ENCODE measurements at regions not wholly inside any gene's neighbourhood (a gene's known extent, or its start where the extent isn't known, plus 50 kb on each side); places are given as distances from the start of the nearest gene placed in this dataset.
"Not testable (repeated sequence)": the region's sequence is repeated elsewhere in the genome, so short reads cannot be mapped to it uniquely, and the experiment has no call there.

DNA sequence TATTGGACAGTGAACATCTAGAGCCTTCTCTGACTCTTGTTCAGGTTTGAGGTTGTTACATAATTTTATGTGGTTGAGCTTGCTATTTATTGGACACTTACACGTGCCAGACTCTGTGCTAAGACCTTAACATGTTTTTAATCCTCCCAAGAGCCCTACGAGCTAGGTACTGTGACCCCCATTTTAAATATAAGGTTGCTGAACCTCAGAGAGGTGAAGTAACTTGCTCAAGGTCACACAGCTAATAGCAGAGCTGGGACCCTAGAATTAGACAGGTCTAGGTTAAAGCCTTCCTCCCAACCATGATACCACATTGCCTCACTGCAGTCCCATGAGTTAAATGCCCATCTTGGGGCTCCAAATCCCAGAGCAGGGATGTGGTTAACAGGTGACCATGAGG is 135.7 kb upstream of the PITX1 start:
- no peaks in the 10 kb centered on the region for H3K9me3 ChIP-seq
- H3K27ac ChIP-seq: no peak overlapping the region
- 48% methylated on average over 2 of the region's 2 CpGs for WGBS
- H3K36me3 ChIP-seq: no peaks in the 10 kb centered on the region
- DNase-seq (ENCODE audit: low spot score in 2 of 2): no peak
- peaks cover 34% of the 10 kb centered on the region for H3K27me3 ChIP-seq
- H3K4me1 ChIP-seq: no peaks in the 10 kb centered on the region
- TF ChIP-seq POLR2AphosphoS5 (IDR thresholded peaks at IDR 0.05) (no peak), EP300 (IDR thresholded peaks at IDR 0.05) (no peak), POLR2A (IDR thresholded peaks at IDR 0.05) (no peak)
- TF ChIP-seq, protein P1, sequence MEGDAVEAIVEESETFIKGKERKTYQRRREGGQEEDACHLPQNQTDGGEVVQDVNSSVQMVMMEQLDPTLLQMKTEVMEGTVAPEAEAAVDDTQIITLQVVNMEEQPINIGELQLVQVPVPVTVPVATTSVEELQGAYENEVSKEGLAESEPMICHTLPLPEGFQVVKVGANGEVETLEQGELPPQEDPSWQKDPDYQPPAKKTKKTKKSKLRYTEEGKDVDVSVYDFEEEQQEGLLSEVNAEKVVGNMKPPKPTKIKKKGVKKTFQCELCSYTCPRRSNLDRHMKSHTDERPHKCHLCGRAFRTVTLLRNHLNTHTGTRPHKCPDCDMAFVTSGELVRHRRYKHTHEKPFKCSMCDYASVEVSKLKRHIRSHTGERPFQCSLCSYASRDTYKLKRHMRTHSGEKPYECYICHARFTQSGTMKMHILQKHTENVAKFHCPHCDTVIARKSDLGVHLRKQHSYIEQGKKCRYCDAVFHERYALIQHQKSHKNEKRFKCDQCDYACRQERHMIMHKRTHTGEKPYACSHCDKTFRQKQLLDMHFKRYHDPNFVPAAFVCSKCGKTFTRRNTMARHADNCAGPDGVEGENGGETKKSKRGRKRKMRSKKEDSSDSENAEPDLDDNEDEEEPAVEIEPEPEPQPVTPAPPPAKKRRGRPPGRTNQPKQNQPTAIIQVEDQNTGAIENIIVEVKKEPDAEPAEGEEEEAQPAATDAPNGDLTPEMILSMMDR (IDR thresholded peaks at IDR 0.05): no peak
- H3K4me3 ChIP-seq: no peak overlapping the region

DNA sequence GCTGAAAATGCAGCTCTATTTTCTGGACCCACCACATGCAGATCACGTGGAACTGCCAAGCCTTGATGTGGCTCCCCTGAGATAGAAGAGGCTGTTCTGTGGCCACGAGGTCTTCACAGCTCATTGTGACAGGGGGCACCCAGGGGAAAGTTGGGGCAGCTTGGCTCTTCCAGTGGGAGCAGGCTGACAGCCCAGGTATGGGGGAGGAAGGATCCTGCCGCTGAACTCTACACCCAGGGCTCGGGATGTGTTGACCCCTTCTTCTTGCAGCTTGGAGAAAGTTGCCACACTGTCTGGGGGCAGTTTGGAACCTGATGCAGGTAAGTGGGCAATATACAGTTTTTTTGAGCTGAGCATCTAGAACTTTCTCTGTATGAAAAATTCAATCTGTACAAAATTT is 133.6 kb upstream of the PITX1 start:
- no peaks in the 10 kb centered on the region for H3K9me3 ChIP-seq
- no peak overlapping the region for H3K27ac ChIP-seq
- H3K4me1 ChIP-seq: no peaks in the 10 kb centered on the region
- H3K27me3 ChIP-seq: peaks cover 36% of the 10 kb centered on the region
- WGBS: 64% methylated on average over 4 of the region's 4 CpGs
- H3K4me3 ChIP-seq: no peak overlapping the region
- H3K36me3 ChIP-seq: no peaks in the 10 kb centered on the region
- no peak for DNase-seq (ENCODE audit: low spot score in 2 of 2)
- TF ChIP-seq POLR2A (IDR thresholded peaks at IDR 0.05): no peak
- no peak for TF ChIP-seq EP300 (IDR thresholded peaks at IDR 0.05)
- TF ChIP-seq POLR2AphosphoS5 (IDR thresholded peaks at IDR 0.05): no peak
- TF ChIP-seq, protein P1 (IDR thresholded peaks at IDR 0.05): no peak

DNA sequence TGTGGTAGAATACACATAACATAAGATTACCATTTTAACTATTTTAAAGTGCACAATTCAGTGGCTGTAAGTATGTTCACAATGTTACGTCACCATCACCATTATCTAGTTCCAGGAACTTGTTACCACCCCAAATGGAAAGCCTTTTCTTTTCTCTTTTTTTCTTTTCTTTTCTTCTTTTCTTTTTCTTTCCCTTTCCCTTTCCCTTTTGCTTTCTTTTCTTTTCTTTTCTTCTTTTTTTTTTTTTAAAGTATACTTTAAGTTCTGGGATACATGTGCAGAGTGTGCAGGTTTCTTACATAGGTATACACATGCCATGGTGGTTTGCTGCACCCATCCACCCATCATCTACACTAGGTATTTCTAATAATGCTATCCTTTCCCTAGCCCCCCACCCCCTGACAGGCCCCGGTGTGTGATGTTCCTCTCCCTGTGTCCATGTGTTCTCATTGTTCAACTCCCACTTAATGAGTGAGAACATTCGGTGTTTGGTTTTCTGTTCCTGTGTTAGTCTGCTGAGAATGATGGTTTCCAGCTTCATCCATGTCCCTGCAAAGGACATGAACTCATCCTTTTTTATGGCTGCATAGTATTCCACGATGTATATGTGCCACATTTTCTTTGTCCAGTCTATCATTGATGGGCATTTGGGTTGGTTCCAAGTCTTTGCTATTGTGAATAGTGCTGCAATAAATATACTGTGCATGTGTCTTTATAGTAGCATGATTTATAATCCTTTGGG is 131.0 kb upstream of the PITX1 start:
- H3K4me3 ChIP-seq; H3K4me1 ChIP-seq; H3K9me3 ChIP-seq; DNase-seq (ENCODE audit: low spot score in 2 of 2); H3K27ac ChIP-seq; H3K36me3 ChIP-seq: not testable (repeated sequence)
- H3K27me3 ChIP-seq: peaks cover 30% of the 10 kb centered on the region
- 89% methylated on average over 4 of the region's 4 CpGs for WGBS

DNA sequence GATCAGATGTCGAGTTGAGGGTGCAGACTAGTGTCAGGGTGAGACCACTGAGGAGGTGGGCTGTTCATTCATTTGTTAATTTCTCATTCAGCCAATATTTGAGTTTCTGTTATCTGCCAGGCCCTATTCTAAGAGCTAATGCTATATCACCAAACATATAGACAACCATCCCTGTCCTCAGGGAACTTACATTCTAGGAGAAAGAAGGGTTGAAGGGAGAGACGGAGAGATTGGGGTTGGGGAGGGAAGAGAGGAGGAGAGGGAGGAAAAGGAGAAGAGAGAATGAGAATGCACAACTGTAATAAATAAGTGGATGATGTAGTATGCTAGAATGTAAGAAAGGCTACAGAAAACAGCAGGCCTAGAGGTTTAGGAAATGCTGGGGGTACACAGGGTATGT is 129.9 kb upstream of the PITX1 start:
- TF ChIP-seq, protein P1 (IDR thresholded peaks at IDR 0.05): no peak
- TF ChIP-seq POLR2AphosphoS5 (IDR thresholded peaks at IDR 0.05): no peak
- Histone ChIP-seq H3K4me3 (no peak overlapping the region), H3K27me3 (peaks cover 22% of the 10 kb centered on the region), H3K27ac (no peak overlapping the region), H3K36me3 (no peaks in the 10 kb centered on the region), H3K4me1 (no peaks in the 10 kb centered on the region), H3K9me3 (no peaks in the 10 kb centered on the region)
- DNase-seq (ENCODE audit: low spot score in 2 of 2): no peak
- WGBS: 84% methylated on average over 2 of the region's 2 CpGs

GRCh38 chr5:135163391-135163790 is 129.4 kb upstream of the PITX1 start:
- H3K27ac ChIP-seq: no peak overlapping the region
- peaks cover 17% of the 10 kb centered on the region for H3K27me3 ChIP-seq
- 85% methylated on average over 5 of the region's 5 CpGs for WGBS
- no peak for DNase-seq (ENCODE audit: low spot score in 2 of 2)
- TF ChIP-seq POLR2AphosphoS5 (IDR thresholded peaks at IDR 0.05) (no peak), EP300 (IDR thresholded peaks at IDR 0.05) (no peak), POLR2A (IDR thresholded peaks at IDR 0.05) (no peak)
- TF ChIP-seq, protein P1 (IDR thresholded peaks at IDR 0.05): no peak
- no peaks in the 10 kb centered on the region for H3K36me3 ChIP-seq
- no peak overlapping the region for H3K4me3 ChIP-seq
- H3K9me3 ChIP-seq: no peaks in the 10 kb centered on the region
- H3K4me1 ChIP-seq: no peaks in the 10 kb centered on the region
